ES-I3 (cell line): ENCODE measurements at regions not wholly inside any gene's neighbourhood (a gene's known extent, or its start where the extent isn't known, plus 50 kb on each side); places are given as distances from the start of the nearest gene placed in this dataset.
"Not testable (repeated sequence)": the region's sequence is repeated elsewhere in the genome, so short reads cannot be mapped to it uniquely, and the experiment has no call there.

Source experiments
- H3K36me3 ChIP-seq: 2 replicates; pipeline ENCODE4 v1.6.1; 2013; ENCODE audit warnings: mild to moderate bottlenecking, low read length, control low read depth, moderate library complexity; ENCODE audit not compliant: insufficient read depth
- H3K4me1 ChIP-seq: 2 replicates; pipeline ENCODE4 v1.6.1; 2013; ENCODE audit warnings: mild to moderate bottlenecking, control low read depth, low read length; ENCODE audit not compliant: insufficient read depth
- H3K9ac ChIP-seq: 2 replicates; pipeline ENCODE4 v1.6.1; 2013; ENCODE audit warnings: low read depth, mild to moderate bottlenecking, low read length, moderate library complexity
- H3K9me3 ChIP-seq: 2 replicates; pipeline ENCODE4 v1.6.1; 2013; ENCODE audit warnings: mild to moderate bottlenecking, low read length, moderate library complexity; ENCODE audit not compliant: control insufficient read depth, insufficient read depth

GRCh38 chr16:88128556-88128955 is 177.3 kb downstream of the BANP start:
- Histone ChIP-seq H3K9me3 (no peaks in the 10 kb centered on the region), H3K4me1 (no peaks in the 10 kb centered on the region), H3K36me3 (no peaks in the 10 kb centered on the region)

GRCh38 chr16:88129133-88129532 is 177.9 kb downstream of the BANP start:
- not testable (repeated sequence) for H3K4me1 ChIP-seq, H3K9me3 ChIP-seq, H3K9ac ChIP-seq, H3K36me3 ChIP-seq

More at GRCh38 chr16:88128556-88128955, 177.3 kb downstream of the BANP start:
- no peak overlapping the region for H3K9ac ChIP-seq

- Histone ChIP-seq H3K36me3 (no peaks in the 10 kb centered on the region), H3K9ac (no peak overlapping the region), H3K4me1 (no peaks in the 10 kb centered on the region), H3K9me3 (no peaks in the 10 kb centered on the region)
Measured at GRCh38 chr16:88130016-88130415, 178.8 kb downstream of the BANP start.

GRCh38 chr16:88130681-88131080 is 179.4 kb downstream of the BANP start:
- no peaks in the 10 kb centered on the region for H3K4me1 ChIP-seq
- H3K9me3 ChIP-seq: no peaks in the 10 kb centered on the region
- no peaks in the 10 kb centered on the region for H3K36me3 ChIP-seq
- no peak overlapping the region for H3K9ac ChIP-seq

- H3K4me1 ChIP-seq: no peaks in the 10 kb centered on the region
- H3K9ac ChIP-seq: no peak overlapping the region
Measured at GRCh38 chr16:88131256-88131655, 180.0 kb downstream of the BANP start.

GRCh38 chr16:88131966-88132365 is 180.7 kb downstream of the BANP start:
- Histone ChIP-seq H3K9me3 (no peaks in the 10 kb centered on the region), H3K9ac (no peak overlapping the region), H3K36me3 (no peaks in the 10 kb centered on the region), H3K4me1 (no peaks in the 10 kb centered on the region)

More at GRCh38 chr16:88131256-88131655, 180.0 kb downstream of the BANP start:
- H3K9me3 ChIP-seq: no peaks in the 10 kb centered on the region
- H3K36me3 ChIP-seq: no peaks in the 10 kb centered on the region

- H3K9ac ChIP-seq: no peak overlapping the region
- no peaks in the 10 kb centered on the region for H3K36me3 ChIP-seq
- no peaks in the 10 kb centered on the region for H3K4me1 ChIP-seq
- no peaks in the 10 kb centered on the region for H3K9me3 ChIP-seq
Measured at GRCh38 chr16:88132836-88133506, 181.7 kb downstream of the BANP start.

- Histone ChIP-seq H3K4me1 (no peaks in the 10 kb centered on the region), H3K36me3 (no peaks in the 10 kb centered on the region), H3K9ac (no peak overlapping the region), H3K9me3 (0 out of 2 replicates have a peak, but pooled peaks cover 2% of the 10 kb centered on the region)
Measured at GRCh38 chr16:88133507-88133843, 182.2 kb downstream of the BANP start.

GRCh38 chr16:88134172-88134898 is 183.1 kb downstream of the BANP start:
- H3K9me3 ChIP-seq, H3K4me1 ChIP-seq, H3K36me3 ChIP-seq, H3K9ac ChIP-seq: not testable (repeated sequence)

GRCh38 chr16:88134899-88135682 is 183.9 kb downstream of the BANP start:
- not testable (repeated sequence) for H3K9me3 ChIP-seq, H3K4me1 ChIP-seq, H3K36me3 ChIP-seq, H3K9ac ChIP-seq

- not testable (repeated sequence) for H3K9me3 ChIP-seq, H3K4me1 ChIP-seq, H3K9ac ChIP-seq, H3K36me3 ChIP-seq
Measured at GRCh38 chr16:88136211-88136713, 185.0 kb downstream of the BANP start.

- not testable (repeated sequence) for H3K4me1 ChIP-seq, H3K9me3 ChIP-seq, H3K36me3 ChIP-seq, H3K9ac ChIP-seq
Measured at GRCh38 chr16:88136939-88137338, 185.7 kb downstream of the BANP start.

GRCh38 chr16:88139141-88139540 is 187.9 kb downstream of the BANP start:
- H3K4me1 ChIP-seq, H3K36me3 ChIP-seq, H3K9me3 ChIP-seq, H3K9ac ChIP-seq: not testable (repeated sequence)

- H3K4me1 ChIP-seq, H3K36me3 ChIP-seq, H3K9me3 ChIP-seq, H3K9ac ChIP-seq: not testable (repeated sequence)
Measured at GRCh38 chr16:88140195-88140594, 189.0 kb downstream of the BANP start.

- Histone ChIP-seq H3K9me3 (peaks cover 3% of the 10 kb centered on the region; the same call in 1 of the 2 replicates), H3K4me1 (no peaks in the 10 kb centered on the region)
Measured at GRCh38 chr16:88141580-88141979, 190.3 kb downstream of the BANP start.

More at GRCh38 chr16:88141580-88141979, 190.3 kb downstream of the BANP start:
- Histone ChIP-seq H3K36me3 (no peaks in the 10 kb centered on the region), H3K9ac (no peak overlapping the region)
